Panc1 (cell line): ENCODE measurements at regions not wholly inside any gene's neighbourhood (a gene's known extent, or its start where the extent isn't known, plus 50 kb on each side); places are given as distances from the start of the nearest gene placed in this dataset.

ENCODE experiments used
- CTCF ChIP-seq: fragments of 450-650 bp; IDR thresholded peaks from 2 replicates; pipeline ENCODE4 v1.5.1; 2017; ENCODE audit warnings: mild to moderate bottlenecking
- POLR2AphosphoS5 ChIP-seq: IDR thresholded peaks from 2 replicates; pipeline ENCODE4 v1.6.1; 2012; ENCODE audit warnings: mild to moderate bottlenecking, low read depth, low read length, moderate library complexity
- SIN3A ChIP-seq: IDR thresholded peaks from 2 replicates; pipeline ENCODE4 v1.6.1; 2012; ENCODE audit warnings: low read depth, mild to moderate bottlenecking, low read length, moderate library complexity, borderline replicate concordance; ENCODE audit not compliant: insufficient read depth

GRCh38 chr2:51846796-51847195 is 814.9 kb upstream of the NRXN1 start:
- TF ChIP-seq CTCF (no peak), SIN3A (no peak), POLR2AphosphoS5 (no peak)
